ENCODE measurements at regions not wholly inside any gene's neighbourhood (a gene's known extent, or its start where the extent isn't known, plus 50 kb on each side); places are given as distances from the start of the nearest gene placed in this dataset.

DNA sequence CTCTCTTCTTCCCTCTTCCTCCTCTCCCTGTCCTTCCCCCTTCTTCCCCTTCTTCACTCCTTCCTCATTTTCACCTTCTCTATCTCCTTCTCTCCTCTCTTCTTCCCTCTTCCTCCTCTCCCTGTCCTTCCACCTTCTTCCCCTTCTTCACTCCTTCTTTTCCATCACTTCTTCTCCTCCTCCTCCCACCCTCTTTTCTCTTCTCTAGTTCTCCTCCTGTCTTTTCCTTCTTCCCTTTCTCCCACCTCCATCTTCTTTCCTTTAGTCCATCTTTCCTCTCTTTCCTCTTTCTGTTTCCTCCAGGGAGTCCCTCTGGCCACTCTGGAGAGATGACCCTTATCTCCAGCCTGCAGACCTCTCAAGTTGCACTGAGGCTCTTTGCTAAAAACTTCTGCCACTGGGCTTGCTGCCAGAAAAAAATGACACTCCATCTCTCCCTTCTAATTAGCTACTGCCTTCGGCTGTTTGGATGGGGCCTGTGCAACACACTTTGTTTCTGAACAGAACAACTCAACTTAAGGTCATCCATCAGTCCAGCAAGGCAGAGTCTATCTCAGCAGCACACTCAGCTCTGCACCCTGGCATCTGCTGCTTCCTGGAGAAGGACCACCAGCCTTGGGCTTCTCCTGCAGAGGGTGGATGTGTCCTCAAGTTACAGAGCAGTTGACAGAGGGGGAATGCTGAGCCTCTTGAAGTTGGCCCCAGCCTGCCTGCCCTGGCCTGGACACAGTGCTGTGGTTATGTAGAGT is 538.8 kb downstream of the MATN1 start:
- no peak overlapping the region for H3K4me3 ChIP-seq (replicated peaks in 1 of 3)
- no peaks in the 10 kb centered on the region for H3K9me3 ChIP-seq
- intact Hi-C loops (cut with DNase I), result no loop called here
- no peaks in the 10 kb centered on the region for H3K4me1 ChIP-seq
- no peaks in the 10 kb centered on the region for H3K27me3 ChIP-seq
- DNase-seq, result no peak
- no peaks in the 10 kb centered on the region for H3K36me3 ChIP-seq
- TF ChIP-seq POLR2A (IDR thresholded peaks at IDR 0.05), result no peak
- TF ChIP-seq, protein P1, sequence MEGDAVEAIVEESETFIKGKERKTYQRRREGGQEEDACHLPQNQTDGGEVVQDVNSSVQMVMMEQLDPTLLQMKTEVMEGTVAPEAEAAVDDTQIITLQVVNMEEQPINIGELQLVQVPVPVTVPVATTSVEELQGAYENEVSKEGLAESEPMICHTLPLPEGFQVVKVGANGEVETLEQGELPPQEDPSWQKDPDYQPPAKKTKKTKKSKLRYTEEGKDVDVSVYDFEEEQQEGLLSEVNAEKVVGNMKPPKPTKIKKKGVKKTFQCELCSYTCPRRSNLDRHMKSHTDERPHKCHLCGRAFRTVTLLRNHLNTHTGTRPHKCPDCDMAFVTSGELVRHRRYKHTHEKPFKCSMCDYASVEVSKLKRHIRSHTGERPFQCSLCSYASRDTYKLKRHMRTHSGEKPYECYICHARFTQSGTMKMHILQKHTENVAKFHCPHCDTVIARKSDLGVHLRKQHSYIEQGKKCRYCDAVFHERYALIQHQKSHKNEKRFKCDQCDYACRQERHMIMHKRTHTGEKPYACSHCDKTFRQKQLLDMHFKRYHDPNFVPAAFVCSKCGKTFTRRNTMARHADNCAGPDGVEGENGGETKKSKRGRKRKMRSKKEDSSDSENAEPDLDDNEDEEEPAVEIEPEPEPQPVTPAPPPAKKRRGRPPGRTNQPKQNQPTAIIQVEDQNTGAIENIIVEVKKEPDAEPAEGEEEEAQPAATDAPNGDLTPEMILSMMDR (IDR thresholded peaks at IDR 0.05), result no peak
- WGBS, 2 donors, result 18 to 36% methylated on average over 1 of the region's 1 CpG
- H3K27ac ChIP-seq, result no peak overlapping the region

DNA sequence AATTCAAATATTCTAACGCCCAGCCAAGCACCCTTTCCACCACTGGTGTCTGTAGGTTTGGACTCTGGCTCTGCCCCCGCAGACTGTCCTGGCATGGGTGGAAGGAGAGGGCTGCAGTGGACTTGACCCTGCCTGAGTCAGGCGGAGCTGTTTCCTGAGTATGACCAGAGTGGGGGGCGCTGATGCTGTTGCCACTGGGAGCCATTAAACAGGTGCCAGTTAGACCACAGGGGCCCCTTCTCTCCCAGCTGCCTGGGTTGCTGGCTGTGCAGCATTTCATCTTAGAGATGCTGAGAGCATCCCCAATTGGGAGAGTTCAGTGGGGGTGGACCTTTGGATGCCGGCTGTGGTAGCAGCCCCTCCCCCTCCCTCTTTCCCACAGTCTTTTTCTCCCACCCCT is 539.5 kb downstream of the MATN1 start:
- Histone ChIP-seq H3K4me3 (replicated peaks in 1 of 3) (no peak overlapping the region), H3K4me1 (no peaks in the 10 kb centered on the region), H3K27me3 (no peaks in the 10 kb centered on the region), H3K36me3 (no peaks in the 10 kb centered on the region), H3K9me3 (no peaks in the 10 kb centered on the region), H3K27ac (no peak overlapping the region)
- no peak for TF ChIP-seq POLR2A (IDR thresholded peaks at IDR 0.05)
- TF ChIP-seq, protein P1 (IDR thresholded peaks at IDR 0.05), result no peak
- intact Hi-C loops (cut with DNase I), result no loop called here
- 69% methylated on average over 5 of the region's 5 CpGs for WGBS, 2 donors
- no peak for DNase-seq

DNA sequence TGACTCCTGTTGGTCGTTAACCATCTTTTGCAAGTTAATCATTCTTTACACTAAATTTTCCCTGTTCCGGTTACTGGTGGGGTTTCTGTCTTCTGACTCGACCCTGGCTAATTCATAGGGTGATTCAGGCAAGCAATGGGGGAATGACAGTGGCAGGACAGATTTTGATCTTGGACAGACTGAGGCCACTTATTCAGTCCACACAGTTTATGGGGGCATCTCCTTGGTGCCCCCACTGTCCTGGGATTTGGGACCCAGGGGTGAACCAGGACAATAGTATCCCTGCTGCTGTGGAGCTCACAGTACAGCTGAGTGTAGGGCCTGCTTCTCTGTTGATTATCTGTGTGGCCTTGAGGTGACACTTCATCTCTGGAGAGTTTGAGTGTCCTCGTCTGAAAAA is 540.4 kb downstream of the MATN1 start:
- WGBS, 2 donors, result 75 to 79% methylated on average over 4 of the region's 4 CpGs
- no peaks in the 10 kb centered on the region for H3K27me3 ChIP-seq
- DNase-seq, result no peak
- H3K4me1 ChIP-seq, result no peaks in the 10 kb centered on the region
- no peak overlapping the region for H3K4me3 ChIP-seq (replicated peaks in 1 of 3)
- H3K36me3 ChIP-seq, result no peaks in the 10 kb centered on the region
- intact Hi-C loops (cut with DNase I), result no loop called here
- H3K27ac ChIP-seq, result no peak overlapping the region
- TF ChIP-seq, protein P1 (IDR thresholded peaks at IDR 0.05), result no peak
- no peak for TF ChIP-seq POLR2A (IDR thresholded peaks at IDR 0.05)
- no peaks in the 10 kb centered on the region for H3K9me3 ChIP-seq

DNA sequence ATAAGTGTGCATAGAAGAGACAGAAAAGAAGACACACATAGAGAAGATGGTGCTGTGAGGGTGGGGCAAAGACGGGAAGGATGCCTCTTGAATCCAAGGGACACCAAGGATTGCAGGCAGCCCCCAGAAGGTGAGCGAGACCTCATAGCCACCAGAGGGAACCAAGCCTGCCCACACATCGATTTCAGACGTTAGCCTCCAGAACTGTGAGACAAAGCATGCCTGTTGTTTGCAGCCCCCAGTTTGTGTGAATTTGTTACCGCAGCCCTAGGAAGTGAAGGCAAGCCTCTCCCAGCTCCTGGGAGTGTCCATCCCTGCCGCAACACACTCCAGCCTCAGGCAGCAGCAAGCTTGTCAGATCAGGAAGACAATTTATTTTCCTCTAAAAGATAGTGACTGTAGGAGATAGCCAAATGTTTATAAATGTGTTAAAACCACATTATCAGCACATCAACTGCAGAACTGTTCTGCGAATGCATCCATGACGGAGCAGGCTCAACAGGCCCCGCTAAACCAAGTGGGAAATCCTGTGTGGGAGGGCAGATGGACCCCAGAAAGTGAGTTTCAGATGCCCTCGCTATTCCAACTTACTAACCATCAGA is 543.3 kb downstream of the MATN1 start:
- TF ChIP-seq, protein P1 (IDR thresholded peaks at IDR 0.05), result no peak
- no peak for TF ChIP-seq POLR2A (IDR thresholded peaks at IDR 0.05)
- H3K27ac ChIP-seq, result no peak overlapping the region
- intact Hi-C loops (cut with DNase I), result no loop called here
- no peaks in the 10 kb centered on the region for H3K9me3 ChIP-seq
- 57 to 65% methylated on average over 10 of the region's 10 CpGs for WGBS, 2 donors
- H3K4me3 ChIP-seq (replicated peaks in 1 of 3), result no peak overlapping the region
- H3K27me3 ChIP-seq, result no peaks in the 10 kb centered on the region
- DNase-seq, result no peak
- H3K4me1 ChIP-seq, result no peaks in the 10 kb centered on the region
- no peaks in the 10 kb centered on the region for H3K36me3 ChIP-seq

DNA sequence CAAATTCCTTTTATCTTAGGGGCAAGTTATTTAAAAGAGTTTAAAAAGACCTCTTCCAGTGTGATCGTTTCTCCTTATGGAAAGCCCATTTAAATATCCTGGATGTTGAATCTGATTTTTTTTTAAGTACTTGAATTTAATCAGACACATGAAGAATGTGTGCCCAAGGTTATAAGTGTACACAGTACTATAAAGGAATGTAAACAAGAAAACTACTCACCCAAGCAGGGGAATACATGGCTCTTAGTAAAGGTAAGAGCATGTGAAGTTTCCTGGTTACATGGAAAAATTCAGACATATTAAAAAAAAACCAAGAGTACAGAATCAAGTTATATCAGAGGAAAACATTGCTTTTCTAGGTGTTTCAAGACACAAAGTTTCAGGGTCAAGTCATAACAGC is 546.9 kb downstream of the MATN1 start:
- intact Hi-C loops (cut with DNase I), result no loop called here
- no peaks in the 10 kb centered on the region for H3K9me3 ChIP-seq

More for the DNA sequence above, 546.9 kb downstream of the MATN1 start:
- Histone ChIP-seq H3K36me3 (no peaks in the 10 kb centered on the region), H3K4me1 (no peaks in the 10 kb centered on the region), H3K27me3 (no peaks in the 10 kb centered on the region), H3K27ac (no peak overlapping the region), H3K4me3 (replicated peaks in 1 of 3) (no peak overlapping the region)
- TF ChIP-seq POLR2A (IDR thresholded peaks at IDR 0.05), result no peak
- TF ChIP-seq, protein P1 (IDR thresholded peaks at IDR 0.05), result no peak
- 32 to 47% methylated on average over 1 of the region's 1 CpG for WGBS, 2 donors
- DNase-seq, result no peak

Measured in thyroid gland (tissue), 4 donors.